Motor neuron (in vitro differentiated cells): ENCODE measurements at regions not wholly inside any gene's neighbourhood (a gene's known extent, or its start where the extent isn't known, plus 50 kb on each side); places are given as distances from the start of the nearest gene placed in this dataset.

ENCODE experiments used
- ATAC-seq, 8 experiments: fragments of 200-7000 bp; cut with Tn5 transposase; replicated peaks in 6 of 8; 2 replicates each; pipeline ENCODE4 v1.8.0; 2021; ENCODE audit warnings: mild to moderate bottlenecking in 8 of 8, moderate library complexity in 8 of 8
- H3K27ac ChIP-seq, 2 donors: fragments of 250-450 bp; sonication (Bioruptor Pico); 2 replicates each; pipeline ENCODE4 v1.9.0; 2021; ENCODE audit warnings: antibody characterized with exemption in 2 of 2, mild to moderate bottlenecking in 2 of 2, moderate library complexity in 1 of 2
- H3K4me1 ChIP-seq, 2 donors: fragments of 250-450 bp; sonication (Bioruptor Pico); replicated peaks in 1 of 2; 2 replicates each; pipeline ENCODE4 v1.6.1; 2021; ENCODE audit warnings: antibody characterized with exemption in 2 of 2, mild to moderate bottlenecking in 2 of 2, moderate library complexity in 1 of 2
- H3K4me3 ChIP-seq, 5 donors: fragments of 250-450 bp; sonication (Bioruptor Pico); 2 replicates each; pipeline ENCODE4 v1.9.0; 2021; ENCODE audit warnings: antibody characterized with exemption in 5 of 5, mild to moderate bottlenecking in 5 of 5, moderate library complexity in 4 of 5
- WGBS, 10 experiments: fragments of 450-650 bp; shearing (Covaris generic); methylation state at CpG; one replicate each; pipeline ENCODE4 v1.0.0; 2022; 5-methylcytosine and 5-hydroxymethylcytosine counted together
- in situ Hi-C, 9 experiments: fragments of 400-800 bp; cut with MboI; loops; one replicate each; pipeline ENCODE4 v1.15.0; 2021; ENCODE audit warnings: low sequenced_read_pairs in 9 of 9, low pct_unique_long_range_greater_than_20kb in 2 of 9; ENCODE audit not compliant: unreplicated experiment in 9 of 9

DNA sequence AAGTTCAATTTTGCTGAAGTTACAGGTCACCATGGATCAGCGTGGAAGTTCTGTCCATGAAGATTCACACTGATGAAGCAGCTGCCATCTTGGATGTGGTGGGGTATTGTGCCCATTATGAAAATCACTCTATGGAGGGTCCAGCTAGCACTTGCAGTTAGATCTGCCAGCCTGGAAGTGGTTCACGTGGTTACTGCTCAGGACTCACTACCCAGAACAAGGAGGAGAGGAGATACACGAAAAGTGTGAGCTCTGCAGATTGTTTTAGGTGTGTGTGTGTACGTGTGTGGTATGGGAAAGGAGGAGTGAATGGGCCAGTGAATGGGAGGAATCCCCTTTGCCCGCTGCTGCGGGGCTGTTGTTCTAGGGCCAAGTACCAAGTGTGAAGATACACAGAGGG lies 333.4 kb downstream of the MAF start:
- H3K4me3 ChIP-seq, result no peak overlapping the region
- 23 to 90% (median 30%) methylated on average over 2 to 4 of the region's 6 CpGs; no CpG with 5 or more reads in 5 of the 10 experiments for WGBS, 10 experiments
- in situ Hi-C loops, result no loop called here
- no peaks in the 10 kb centered on the region for H3K4me1 ChIP-seq
- H3K27ac ChIP-seq, result no peak overlapping the region
- no peak for ATAC-seq

DNA sequence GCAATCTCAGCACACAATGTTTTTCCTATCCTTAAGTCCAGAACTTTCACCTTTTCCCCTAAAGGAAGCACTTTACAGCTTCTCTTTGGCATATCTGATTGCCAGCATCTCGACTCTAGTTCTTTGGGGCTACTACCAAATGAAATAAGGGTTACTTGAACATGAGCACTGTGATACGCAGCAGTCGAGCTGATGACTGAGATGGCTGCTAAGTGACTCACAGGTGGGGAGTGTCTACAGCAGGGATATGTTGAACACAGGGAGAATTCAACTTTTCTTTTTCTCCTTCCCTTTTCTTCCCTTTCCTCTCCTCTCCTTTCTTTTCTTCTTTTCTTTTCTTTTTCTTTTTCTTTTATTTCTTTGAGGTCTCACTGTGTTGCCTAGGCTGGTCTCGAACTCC lies 334.8 kb downstream of the MAF start:
- 0 to 100% (median 69%) methylated on average over 1 to 4 of the region's 4 CpGs; no CpG with 5 or more reads in 1 of the 10 experiments for WGBS, 10 experiments
- no peak overlapping the region for H3K27ac ChIP-seq
- in situ Hi-C loops, result no loop called here
- H3K4me1 ChIP-seq, result peaks cover 0 to 3% of the 10 kb centered on the region in 2 donors
- ATAC-seq, result no peak
- H3K4me3 ChIP-seq, result no peak overlapping the region

GRCh38 chr16:79265196-79265595 lies 335.3 kb downstream of the MAF start:
- in situ Hi-C loops, result no loop called here
- Histone ChIP-seq H3K4me3 (no peak overlapping the region), H3K27ac (no peak overlapping the region), H3K4me1 (peaks cover 0 to 3% of the 10 kb centered on the region in 2 donors)
- no peak for ATAC-seq
- 12 to 100% (median 46%) methylated on average over 2 to 5 of the region's 5 CpGs; no CpG with 5 or more reads in 3 of the 10 experiments for WGBS, 10 experiments

DNA sequence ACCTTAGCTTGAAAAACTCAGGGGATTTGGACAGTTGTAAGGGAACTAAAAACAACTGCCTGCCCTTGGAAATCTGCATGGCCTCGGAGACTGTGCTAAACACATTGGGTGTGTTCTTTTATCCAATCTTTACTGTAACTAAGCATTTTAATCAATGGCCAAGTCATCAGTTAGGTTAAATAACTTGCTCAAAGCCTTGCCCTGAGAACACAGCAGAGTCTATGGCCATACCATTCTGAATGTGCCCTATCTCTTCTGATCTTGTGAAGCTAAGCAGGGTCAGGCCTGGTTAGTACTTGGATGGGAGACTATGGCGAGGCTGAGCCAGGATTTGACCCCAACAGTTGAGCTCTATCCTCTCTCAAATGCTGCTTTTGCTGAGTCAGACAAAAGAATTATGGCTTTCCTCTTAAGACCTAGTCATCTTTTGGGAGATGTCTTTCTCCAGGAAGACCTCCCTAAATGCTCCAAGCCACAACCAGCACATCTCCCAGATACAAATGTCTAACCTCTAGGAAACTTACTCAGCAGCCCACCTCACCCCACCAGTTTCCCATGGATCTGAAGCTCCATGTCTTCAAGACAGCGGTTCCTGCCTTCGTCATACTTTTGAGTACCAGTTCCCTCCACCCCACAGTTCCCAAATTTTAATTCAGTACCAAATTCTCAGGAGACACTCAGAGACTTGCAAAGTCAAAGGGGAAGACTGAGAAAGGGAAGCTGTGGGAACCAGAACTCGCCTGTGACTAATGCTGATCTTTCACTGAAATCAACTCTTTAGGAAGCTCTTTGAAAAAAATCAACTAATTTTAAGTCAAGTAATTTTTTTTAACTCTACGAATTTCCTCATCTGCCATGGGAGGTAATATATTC lies 336.1 kb downstream of the MAF start:
- H3K4me3 ChIP-seq, result no peak overlapping the region
- no peak overlapping the region for H3K27ac ChIP-seq
- peaks cover 0 to 3% of the 10 kb centered on the region in 2 donors for H3K4me1 ChIP-seq
- 0 to 100% (median 62%) methylated on average over 1 to 5 of the region's 6 CpGs; no CpG with 5 or more reads in 2 of the 10 experiments for WGBS, 10 experiments
- in situ Hi-C loops, result no loop called here
- ATAC-seq, result no peak

- in situ Hi-C loops, result no loop called here
- no peak overlapping the region for H3K4me3 ChIP-seq
- 8 to 100% (median 78%) methylated on average over 1 to 3 of the region's 3 CpGs; no CpG with 5 or more reads in 2 of the 10 experiments for WGBS, 10 experiments
- ATAC-seq, result no peak
- peaks cover 0 to 3% of the 10 kb centered on the region in 2 donors for H3K4me1 ChIP-seq
- H3K27ac ChIP-seq, result no peak overlapping the region
Measured at GRCh38 chr16:79263425-79263824, 337.1 kb downstream of the MAF start.
